HUES48 (cell line): ENCODE measurements at regions not wholly inside any gene's neighbourhood (a gene's known extent, or its start where the extent isn't known, plus 50 kb on each side); places are given as distances from the start of the nearest gene placed in this dataset.

Experiments
- H3K27ac ChIP-seq: one replicate; pipeline ENCODE4 v1.7.0; 2013; ENCODE audit warnings: low read depth, low read length, inconsistent platforms
- H3K27me3 ChIP-seq: 2 replicates; pipeline ENCODE4 v1.6.1; 2013; ENCODE audit warnings: mild to moderate bottlenecking, low read length; ENCODE audit not compliant: control insufficient read depth, insufficient read depth
- H3K36me3 ChIP-seq: 2 replicates; pipeline ENCODE4 v1.6.1; 2013; ENCODE audit warnings: low read length; ENCODE audit not compliant: control insufficient read depth, insufficient read depth
- H3K4me1 ChIP-seq: 2 replicates; pipeline ENCODE4 v1.6.1; 2013; ENCODE audit warnings: mild to moderate bottlenecking, low read length; ENCODE audit not compliant: control insufficient read depth, insufficient read depth
- H3K4me3 ChIP-seq: 2 replicates; pipeline ENCODE4 v1.5.1; 2013; ENCODE audit warnings: mild to moderate bottlenecking, low read depth, low read length
- H3K9ac ChIP-seq: 2 replicates; pipeline ENCODE4 v1.6.1; 2013; ENCODE audit warnings: mild to moderate bottlenecking, low read depth, low read length, moderate library complexity
- H3K9me3 ChIP-seq: 2 replicates; pipeline ENCODE4 v1.6.1; 2013; ENCODE audit warnings: low read length; ENCODE audit not compliant: control insufficient read depth, insufficient read depth

GRCh38 chr15:93823971-93824913 is 407.1 kb upstream of the MCTP2 start:
- no peaks in the 10 kb centered on the region for H3K9me3 ChIP-seq
- H3K27me3 ChIP-seq, result no peaks in the 10 kb centered on the region
- no peak overlapping the region for H3K9ac ChIP-seq
- no peak overlapping the region for H3K4me3 ChIP-seq
- peaks cover 3% of the 10 kb centered on the region; the same call in 1 of the 2 replicates for H3K4me1 ChIP-seq
- H3K27ac ChIP-seq, result no peak overlapping the region
- no peaks in the 10 kb centered on the region for H3K36me3 ChIP-seq

GRCh38 chr15:93820566-93820965 is 410.8 kb upstream of the MCTP2 start:
- peaks cover 9% of the 10 kb centered on the region; the same call in 1 of the 2 replicates for H3K4me1 ChIP-seq
- H3K4me3 ChIP-seq, result no peak overlapping the region
- no peaks in the 10 kb centered on the region for H3K36me3 ChIP-seq
- H3K9ac ChIP-seq, result no peak overlapping the region
- H3K27ac ChIP-seq, result no peak overlapping the region
- no peaks in the 10 kb centered on the region for H3K27me3 ChIP-seq
- H3K9me3 ChIP-seq, result no peaks in the 10 kb centered on the region

GRCh38 chr15:93819826-93820225 is 411.5 kb upstream of the MCTP2 start:
- Histone ChIP-seq H3K36me3 (no peaks in the 10 kb centered on the region), H3K4me1 (peaks cover 8% of the 10 kb centered on the region; the same call in 1 of the 2 replicates), H3K9ac (no peak overlapping the region), H3K9me3 (no peaks in the 10 kb centered on the region), H3K27ac (no peak overlapping the region), H3K27me3 (no peaks in the 10 kb centered on the region), H3K4me3 (no peak overlapping the region)

GRCh38 chr15:93816815-93817214 is 414.5 kb upstream of the MCTP2 start:
- Histone ChIP-seq H3K27me3 (no peaks in the 10 kb centered on the region), H3K4me1 (peaks cover 8% of the 10 kb centered on the region; the same call in 1 of the 2 replicates), H3K9ac (no peak overlapping the region), H3K27ac (no peak overlapping the region), H3K36me3 (no peaks in the 10 kb centered on the region), H3K9me3 (no peaks in the 10 kb centered on the region), H3K4me3 (no peak overlapping the region)

DNA sequence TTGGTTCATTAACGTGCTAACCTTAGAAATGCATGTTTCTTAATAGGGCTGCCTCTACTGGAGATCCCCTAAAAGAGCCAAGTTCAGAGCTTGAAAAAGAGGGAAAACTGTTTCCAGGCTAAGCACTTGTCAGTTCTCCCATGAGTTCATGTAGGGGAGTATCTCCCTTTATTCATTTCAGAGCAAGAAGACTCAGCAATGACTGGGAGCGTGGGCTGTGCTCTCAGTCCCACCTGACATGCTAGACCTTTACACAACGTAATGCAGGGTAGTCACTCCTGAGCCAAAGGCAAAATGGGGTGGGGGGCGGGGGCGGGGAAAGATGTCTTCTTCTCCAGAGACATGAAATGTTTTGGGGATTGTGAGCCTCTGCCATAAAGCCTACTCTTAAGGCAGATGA is 420.1 kb upstream of the MCTP2 start:
- H3K9me3 ChIP-seq, result no peaks in the 10 kb centered on the region
- no peak overlapping the region for H3K4me3 ChIP-seq
- H3K9ac ChIP-seq, result no peak overlapping the region
- H3K27me3 ChIP-seq, result no peaks in the 10 kb centered on the region
- no peak overlapping the region for H3K27ac ChIP-seq
- H3K36me3 ChIP-seq, result no peaks in the 10 kb centered on the region
- H3K4me1 ChIP-seq, result 0 out of 2 replicates have a peak, but pooled peaks cover under 1% of the 10 kb centered on the region

DNA sequence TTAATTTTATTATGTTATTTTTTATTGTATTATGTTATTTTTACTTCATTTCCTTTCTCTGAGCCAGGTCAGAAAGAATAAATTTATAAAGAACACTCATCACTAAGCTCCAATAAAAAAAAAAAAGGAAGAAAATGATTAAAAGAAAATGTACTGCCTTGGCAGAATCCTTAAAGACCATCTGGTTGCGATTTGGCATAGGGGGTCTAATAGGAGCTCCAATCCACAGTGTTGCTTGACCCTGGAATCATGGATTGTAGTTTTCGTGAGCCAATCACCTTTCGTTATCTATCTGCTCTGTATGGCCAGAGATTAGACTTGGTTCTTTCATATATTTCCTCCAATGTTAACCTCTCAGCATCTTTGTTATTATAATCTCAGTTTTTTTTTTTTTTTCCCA is 421.8 kb upstream of the MCTP2 start:
- no peaks in the 10 kb centered on the region for H3K27me3 ChIP-seq
- H3K9ac ChIP-seq, result no peak overlapping the region
- no peaks in the 10 kb centered on the region for H3K36me3 ChIP-seq
- H3K4me3 ChIP-seq, result no peak overlapping the region
- no peak overlapping the region for H3K27ac ChIP-seq
- H3K4me1 ChIP-seq, result no peaks in the 10 kb centered on the region; the same call in 1 of the 2 replicates
- no peaks in the 10 kb centered on the region for H3K9me3 ChIP-seq

DNA sequence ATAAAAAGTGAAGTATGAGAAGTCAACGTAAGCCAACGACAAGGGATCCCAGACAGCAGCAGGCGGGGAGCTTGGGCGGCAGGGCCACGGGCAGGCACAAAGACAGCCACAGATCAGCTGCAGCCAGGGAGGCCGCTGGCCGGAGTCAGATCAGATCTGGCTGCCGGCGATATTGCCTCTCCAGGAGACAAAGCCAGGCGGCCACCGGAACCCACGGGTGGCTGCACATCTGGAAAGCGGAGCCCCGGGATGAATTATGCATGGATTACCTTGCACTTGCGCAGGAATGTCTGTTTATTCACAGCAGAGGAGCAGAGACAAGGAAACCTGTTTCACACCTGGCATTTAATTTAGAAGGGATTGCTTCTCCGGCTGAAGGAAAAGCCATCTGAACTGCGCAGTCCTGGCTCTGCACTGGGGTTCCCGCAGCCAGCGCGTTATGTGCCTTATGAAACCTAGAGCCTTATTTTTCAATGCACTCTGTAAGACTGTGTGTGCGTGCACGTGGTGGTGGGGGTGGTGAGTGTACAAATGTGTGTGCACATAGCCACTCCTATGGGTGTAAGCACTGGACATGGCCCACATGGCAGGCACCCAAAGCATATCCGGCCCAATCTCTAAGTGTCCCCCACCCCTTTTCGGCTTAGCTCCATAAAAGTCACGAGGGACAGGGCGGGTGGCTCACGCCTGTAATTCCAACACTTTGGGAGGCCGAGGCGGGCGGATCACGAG is 427.8 kb upstream of the MCTP2 start:
- Histone ChIP-seq H3K4me3 (no peak overlapping the region), H3K36me3 (no peaks in the 10 kb centered on the region), H3K4me1 (peaks cover 10% of the 10 kb centered on the region), H3K9ac (no peak overlapping the region), H3K27me3 (no peaks in the 10 kb centered on the region), H3K27ac (no peak overlapping the region), H3K9me3 (no peaks in the 10 kb centered on the region)

- Histone ChIP-seq H3K27ac (no peak overlapping the region), H3K36me3 (no peaks in the 10 kb centered on the region), H3K9ac (no peak overlapping the region), H3K4me1 (peaks cover 10% of the 10 kb centered on the region), H3K9me3 (no peaks in the 10 kb centered on the region), H3K4me3 (no peak overlapping the region), H3K27me3 (no peaks in the 10 kb centered on the region)
These were observed 430.2 kb upstream of the MCTP2 start for GRCh38 chr15:93801206-93801605.

DNA sequence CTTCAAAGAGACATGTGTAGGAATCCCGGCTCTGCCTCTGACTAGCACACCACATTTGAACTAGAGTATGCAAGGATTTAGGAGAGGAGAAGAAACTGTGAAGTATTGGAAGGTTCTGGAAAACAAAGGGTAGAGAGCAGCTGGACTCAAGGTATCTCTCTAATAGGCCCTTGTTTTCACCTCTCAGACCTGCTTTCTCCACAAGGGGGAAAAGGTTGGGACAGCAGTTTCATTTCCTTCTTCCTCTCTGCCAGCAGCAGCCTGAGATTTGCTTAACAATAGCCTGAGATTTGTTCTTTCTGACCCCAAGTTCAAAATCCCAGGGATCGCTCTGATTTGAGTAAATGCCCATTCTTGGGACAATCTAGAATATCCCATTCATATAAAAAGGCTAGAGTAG is 430.6 kb upstream of the MCTP2 start:
- no peak overlapping the region for H3K27ac ChIP-seq
- no peaks in the 10 kb centered on the region for H3K27me3 ChIP-seq
- H3K4me3 ChIP-seq, result no peak overlapping the region
- no peaks in the 10 kb centered on the region for H3K9me3 ChIP-seq
- H3K36me3 ChIP-seq, result no peaks in the 10 kb centered on the region
- no peak overlapping the region for H3K9ac ChIP-seq
- peaks cover 10% of the 10 kb centered on the region for H3K4me1 ChIP-seq

- H3K27me3 ChIP-seq, result no peaks in the 10 kb centered on the region
- H3K27ac ChIP-seq, result no peak overlapping the region
- H3K9ac ChIP-seq, result no peak overlapping the region
- H3K4me1 ChIP-seq, result no peaks in the 10 kb centered on the region
- H3K36me3 ChIP-seq, result no peaks in the 10 kb centered on the region
- H3K9me3 ChIP-seq, result peaks cover 14% of the 10 kb centered on the region
- no peak overlapping the region for H3K4me3 ChIP-seq
These were observed 441.9 kb upstream of the MCTP2 start for GRCh38 chr15:93789441-93789840.

DNA sequence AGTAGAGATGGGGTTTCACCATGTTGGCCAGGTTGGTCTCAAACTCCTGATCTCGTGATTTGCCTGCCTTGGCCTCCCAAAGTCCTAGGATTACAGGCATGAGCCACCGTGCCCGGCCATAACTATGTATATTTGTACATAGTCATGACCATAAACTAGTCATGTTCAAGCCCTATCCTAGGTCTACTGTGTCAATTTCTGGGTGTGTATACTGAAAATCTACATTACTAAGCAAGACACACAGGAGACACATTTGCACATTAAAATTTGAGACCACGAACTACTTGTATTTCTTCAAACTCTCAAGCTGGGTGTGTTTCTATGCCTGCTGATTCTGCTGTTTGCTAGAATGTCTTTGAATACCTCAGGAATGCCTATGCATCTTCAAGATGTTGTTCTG is 451.3 kb upstream of the MCTP2 start:
- Histone ChIP-seq H3K27me3 (no peaks in the 10 kb centered on the region), H3K9me3 (no peaks in the 10 kb centered on the region), H3K27ac (no peak overlapping the region), H3K4me1 (no peaks in the 10 kb centered on the region), H3K9ac (no peak overlapping the region), H3K36me3 (no peaks in the 10 kb centered on the region), H3K4me3 (no peak overlapping the region)
